HEK293 (cell line): ENCODE measurements at regions not wholly inside any gene's neighbourhood (a gene's known extent, or its start where the extent isn't known, plus 50 kb on each side); places are given as distances from the start of the nearest gene placed in this dataset.

Experiments
- CTCF ChIA-PET: fragments of 350-600 bp; formaldehyde crosslinking; extraction: SDS; loops from one replicate; lab custom pipeline; 2021; ENCODE audit warnings: antibody characterized with exemption; lab: Yijun Ruan, JAX
- POLR2A ChIA-PET: fragments of 300-600 bp; formaldehyde crosslinking; extraction: SDS; loops from one replicate; lab custom pipeline; 2020; ENCODE audit warnings: antibody characterized with exemption, inconsistent platforms; lab: Yijun Ruan, JAX
- H3K27ac ChIP-seq: fragments of 200-500 bp; sonication (Bioruptor generic); 2 replicates; pipeline ENCODE4 v1.5.1; 2014; ENCODE audit warnings: low read depth, low read length, control low read depth, inconsistent platforms; ENCODE audit errors: extremely low read depth
- H3K36me3 ChIP-seq, 2 experiments: fragments of 200-500 bp in 1 of 2; sonication (Bioruptor generic) in 1 of 2; 1 replicate in 1 of 2; 2 replicates in 1 of 2; pipeline ENCODE4 v1.5.1; 2014 to 2017; ENCODE audit warnings: inconsistent platforms in 2 of 2, low read length in 2 of 2; ENCODE audit not compliant: control insufficient read depth in 2 of 2, insufficient read depth in 1 of 2
- H3K4me1 ChIP-seq: fragments of 200-500 bp; sonication (Bioruptor generic); 2 replicates; pipeline ENCODE4 v1.5.1; 2014; ENCODE audit warnings: mild to moderate bottlenecking, low read length, inconsistent platforms; ENCODE audit not compliant: control insufficient read depth, insufficient read depth
- H3K4me3 ChIP-seq: 2 replicates; pipeline ENCODE4 v1.5.1; 2011; ENCODE audit warnings: low read depth, mild to moderate bottlenecking, control low read depth, low read length, moderate library complexity
- H3K9me3 ChIP-seq: fragments of 200-500 bp; sonication (Bioruptor generic); 2 replicates; pipeline ENCODE4 v1.5.1; 2014; ENCODE audit warnings: low read depth, low read length, inconsistent platforms; ENCODE audit not compliant: control insufficient read depth, insufficient read depth
- BCL6B ChIP-seq: fragments of 450-650 bp; formaldehyde crosslinking; IDR thresholded peaks from 2 replicates; pipeline ENCODE4 v1.5.1; 2017; ENCODE audit warnings: missing biosample characterization, missing genetic modification characterization
- GLI4 ChIP-seq: fragments of 450-650 bp; formaldehyde crosslinking; IDR thresholded peaks from 2 replicates; pipeline ENCODE4 v1.5.1; 2016; ENCODE audit warnings: missing biosample characterization, missing genetic modification characterization
- ZBTB48 ChIP-seq: fragments of 450-650 bp; formaldehyde crosslinking; IDR thresholded peaks from 2 replicates; pipeline ENCODE4 v1.5.1; 2016; ENCODE audit warnings: missing biosample characterization, missing genetic modification characterization
- ZNF26 ChIP-seq: fragments of 450-650 bp; formaldehyde crosslinking; IDR thresholded peaks from 2 replicates; pipeline ENCODE4 v1.5.1; 2016; ENCODE audit warnings: missing biosample characterization, missing genetic modification characterization
- ZNF350 ChIP-seq: fragments of 450-650 bp; formaldehyde crosslinking; IDR thresholded peaks from 2 replicates; pipeline ENCODE4 v1.5.0; 2017; ENCODE audit warnings: missing biosample characterization, mild to moderate bottlenecking, missing genetic modification characterization
- ZNF404 ChIP-seq: fragments of 450-650 bp; formaldehyde crosslinking; IDR thresholded peaks from 2 replicates; pipeline ENCODE4 v1.5.1; 2017; ENCODE audit warnings: missing biosample characterization, missing genetic modification characterization
- ZNF529 ChIP-seq: fragments of 450-650 bp; formaldehyde crosslinking; IDR thresholded peaks from 2 replicates; pipeline ENCODE4 v1.5.1; 2017; ENCODE audit warnings: missing genetic modification characterization, missing biosample characterization; ENCODE audit not compliant: insufficient replicate concordance
- ZNF629 ChIP-seq: fragments of 450-650 bp; formaldehyde crosslinking; IDR thresholded peaks from 2 replicates; pipeline ENCODE4 v1.5.1; 2017; ENCODE audit warnings: missing biosample characterization, missing genetic modification characterization
- ZNF768 ChIP-seq: fragments of 450-650 bp; formaldehyde crosslinking; IDR thresholded peaks from 2 replicates; pipeline ENCODE4 v1.5.1; 2018; ENCODE audit warnings: missing biosample characterization, mild to moderate bottlenecking, missing genetic modification characterization
- ZSCAN30 ChIP-seq: fragments of 450-650 bp; IDR thresholded peaks from 2 replicates; pipeline ENCODE4 v1.5.1; 2018; ENCODE audit warnings: missing biosample characterization, mild to moderate bottlenecking, missing genetic modification characterization, moderate library complexity
- TF ChIP-seq, protein P1 (sequence below): fragments of 450-650 bp; formaldehyde crosslinking; IDR thresholded peaks from 2 replicates; pipeline ENCODE4 v1.5.1; 2016; ENCODE audit warnings: missing biosample characterization, missing genetic modification characterization

DNA sequence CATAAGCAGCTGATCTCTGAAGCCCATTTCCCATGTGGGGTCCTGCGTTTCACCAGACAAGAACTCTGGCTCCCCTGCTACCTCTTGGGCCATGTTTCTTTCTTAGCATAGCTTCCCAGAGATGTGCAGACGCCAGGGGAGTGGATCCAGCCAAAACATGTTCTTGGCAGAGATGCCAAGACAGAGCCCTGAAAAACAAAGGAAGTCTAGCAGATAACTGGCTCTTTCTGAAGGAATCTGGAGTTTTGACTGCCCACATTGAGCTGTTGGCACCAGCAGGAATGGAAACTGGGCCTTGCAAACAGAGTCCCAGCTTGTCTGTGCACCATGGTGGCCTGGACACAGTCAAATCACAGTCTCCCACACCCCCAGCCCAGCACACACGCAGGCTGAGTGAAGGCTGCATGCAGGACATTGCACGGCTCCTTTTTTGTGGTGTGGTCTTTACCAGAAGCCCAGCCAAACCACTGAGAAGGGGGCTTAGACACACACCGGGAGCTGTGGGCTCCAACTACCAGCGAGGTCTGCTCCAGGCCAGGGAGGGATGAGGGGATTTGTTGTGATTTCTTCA, 114.7 kb downstream of the SNX18 start (continued):
- no peak for TF ChIP-seq BCL6B (tag by site-specific recombination)
- no peak for TF ChIP-seq ZNF768 (tag by site-specific recombination)

GRCh38 chr5:54630738-54631359, 113.3 kb downstream of the SNX18 start:
- CTCF ChIA-PET: interaction anchor here (0.6 kb wide), 1 partner anchor 134 kb away, joined by 5 read pairs; no protein-coding TSS in a partner anchor
- TF ChIP-seq BCL6B (tag by site-specific recombination): no peak
- POLR2A ChIA-PET: no interaction called here

DNA sequence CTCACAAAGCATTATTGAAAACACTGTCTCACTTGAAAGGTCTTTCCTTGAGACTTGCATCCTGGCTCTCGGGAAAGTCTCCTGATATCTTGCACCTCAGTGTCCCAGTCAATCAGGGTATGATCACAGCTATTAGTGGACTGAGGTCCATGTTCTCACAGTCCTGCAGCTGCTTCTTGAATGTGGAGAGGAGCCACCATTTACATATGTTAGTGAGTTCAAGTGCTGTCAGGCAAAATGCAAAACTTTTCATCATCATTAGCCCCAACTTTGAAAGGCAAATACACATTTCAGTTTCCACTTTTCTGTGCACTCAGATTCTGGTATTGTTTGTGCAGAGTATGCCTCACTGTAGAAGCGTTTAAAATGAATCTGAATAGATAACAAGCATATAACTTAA, 111.6 kb downstream of the SNX18 start:
- H3K36me3 ChIP-seq: no peaks in the 10 kb centered on the region
- no peaks in the 10 kb centered on the region for H3K4me1 ChIP-seq
- TF ChIP-seq ZSCAN30 (no peak), GLI4 (no peak)
- no peaks in the 10 kb centered on the region for H3K9me3 ChIP-seq
- no peak overlapping the region for H3K27ac ChIP-seq
- ChIA-PET CTCF (no interaction called here), POLR2A (no interaction called here)
- H3K4me3 ChIP-seq: no peak overlapping the region

More at GRCh38 chr5:54630738-54631359, 113.3 kb downstream of the SNX18 start:
- Histone ChIP-seq H3K4me3 (no peak overlapping the region), H3K27ac (no peak overlapping the region), H3K36me3 (no peaks in the 10 kb centered on the region), H3K4me1 (no peaks in the 10 kb centered on the region), H3K9me3 (no peaks in the 10 kb centered on the region)

DNA sequence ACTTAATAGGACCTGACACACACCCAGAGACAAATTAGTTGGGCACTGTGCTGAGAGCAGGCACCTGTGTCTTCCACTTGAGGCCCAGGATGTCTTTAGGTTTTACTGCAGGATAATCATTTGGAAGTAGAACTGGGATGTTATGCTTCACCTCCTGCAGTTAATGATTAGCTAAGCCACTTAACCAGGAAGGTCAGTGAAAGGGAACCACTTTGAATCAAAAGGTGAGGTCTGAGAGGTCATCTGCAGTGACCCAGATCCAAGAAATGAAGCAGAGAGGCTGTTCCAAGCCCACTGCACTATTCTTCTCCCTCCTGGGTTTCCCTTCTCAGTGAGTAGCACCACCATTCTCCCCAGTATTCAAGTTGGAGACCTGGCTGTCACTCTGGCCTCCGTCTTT, 110.5 kb downstream of the SNX18 start:
- Histone ChIP-seq H3K36me3 (no peaks in the 10 kb centered on the region), H3K27ac (no peak overlapping the region), H3K9me3 (no peaks in the 10 kb centered on the region), H3K4me3 (no peak overlapping the region), H3K4me1 (no peaks in the 10 kb centered on the region)
- CTCF ChIA-PET: no interaction called here
- no peak for TF ChIP-seq ZNF629 (tag by site-specific recombination)
- POLR2A ChIA-PET: no interaction called here

- Histone ChIP-seq H3K9me3 (no peaks in the 10 kb centered on the region), H3K27ac (no peak overlapping the region), H3K4me3 (no peak overlapping the region), H3K36me3 (no peaks in the 10 kb centered on the region), H3K4me1 (no peaks in the 10 kb centered on the region)
- ChIA-PET CTCF (interaction anchor here (1.5 kb wide), 1 partner anchor 218 kb away, joined by 4 read pairs; no protein-coding TSS in a partner anchor), POLR2A (no interaction called here)
- no peak for TF ChIP-seq ZNF350
- TF ChIP-seq ZNF529 (tag by site-specific recombination): no peak
- TF ChIP-seq ZNF26: no peak
- TF ChIP-seq ZNF404: no peak
- no peak for TF ChIP-seq ZBTB48 (tag by site-specific recombination)
- TF ChIP-seq, protein P1, sequence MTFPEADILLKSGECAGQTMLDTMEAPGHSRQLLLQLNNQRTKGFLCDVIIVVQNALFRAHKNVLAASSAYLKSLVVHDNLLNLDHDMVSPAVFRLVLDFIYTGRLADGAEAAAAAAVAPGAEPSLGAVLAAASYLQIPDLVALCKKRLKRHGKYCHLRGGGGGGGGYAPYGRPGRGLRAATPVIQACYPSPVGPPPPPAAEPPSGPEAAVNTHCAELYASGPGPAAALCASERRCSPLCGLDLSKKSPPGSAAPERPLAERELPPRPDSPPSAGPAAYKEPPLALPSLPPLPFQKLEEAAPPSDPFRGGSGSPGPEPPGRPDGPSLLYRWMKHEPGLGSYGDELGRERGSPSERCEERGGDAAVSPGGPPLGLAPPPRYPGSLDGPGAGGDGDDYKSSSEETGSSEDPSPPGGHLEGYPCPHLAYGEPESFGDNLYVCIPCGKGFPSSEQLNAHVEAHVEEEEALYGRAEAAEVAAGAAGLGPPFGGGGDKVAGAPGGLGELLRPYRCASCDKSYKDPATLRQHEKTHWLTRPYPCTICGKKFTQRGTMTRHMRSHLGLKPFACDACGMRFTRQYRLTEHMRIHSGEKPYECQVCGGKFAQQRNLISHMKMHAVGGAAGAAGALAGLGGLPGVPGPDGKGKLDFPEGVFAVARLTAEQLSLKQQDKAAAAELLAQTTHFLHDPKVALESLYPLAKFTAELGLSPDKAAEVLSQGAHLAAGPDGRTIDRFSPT (tag by site-specific recombination): no peak
Observed at GRCh38 chr5:54626407-54626806, 108.8 kb downstream of the SNX18 start.
